H1 (cell line): ENCODE measurements at regions not wholly inside any gene's neighbourhood (a gene's known extent, or its start where the extent isn't known, plus 50 kb on each side); places are given as distances from the start of the nearest gene placed in this dataset.

Experiments used
- CTCF ChIA-PET: fragments of 300-600 bp; sonication (Branson Sonifier 250); formaldehyde crosslinking; loops from one replicate; lab custom pipeline; 2021; ENCODE audit not compliant: partially characterized antibody; lab: Charles Lee
- POLR2A ChIA-PET: fragments of 300-600 bp; sonication (Branson Sonifier 250); formaldehyde crosslinking; loops from one replicate; lab custom pipeline; 2021; ENCODE audit warnings: inconsistent platforms; ENCODE audit not compliant: partially characterized antibody; lab: Charles Lee
- DNase-seq, 2 experiments: peaks; one replicate each; pipeline versions ENCODE4 v3.0.0 to v3.0.0-alpha.2; 2010 to 2022; ENCODE audit warnings: low spot score in 2 of 2, low read depth in 1 of 2, mixed read lengths in 1 of 2
- FAIRE-seq: peaks from 2 replicates; lab custom pipeline; 2011; peaks lifted over from hg19 to GRCh38; lab: Jason Lieb, UNC
- H2AFZ ChIP-seq: 2 replicates; pipeline ENCODE4 v1.8.1; 2012; ENCODE audit warnings: low read length, inconsistent platforms
- H2AK5ac ChIP-seq: 2 replicates; pipeline ENCODE4 v1.6.1; 2013; ENCODE audit warnings: low read depth, low read length
- H2BK120ac ChIP-seq: replicated peaks from 2 replicates; pipeline ENCODE3; 2013; ENCODE audit warnings: low read depth, low read length, inconsistent platforms
- H2BK12ac ChIP-seq: 2 replicates; pipeline ENCODE4 v1.6.1; 2013; ENCODE audit warnings: low read depth, low read length
- H2BK15ac ChIP-seq: 2 replicates; pipeline ENCODE4 v1.6.1; 2013; ENCODE audit warnings: low read length
- H2BK20ac ChIP-seq: 2 replicates; pipeline ENCODE4 v1.6.1; 2013; ENCODE audit warnings: low read length
- H2BK5ac ChIP-seq: 2 replicates; pipeline ENCODE4 v1.6.1; 2013; ENCODE audit warnings: low read depth, low read length
- H3K14ac ChIP-seq: 2 replicates; pipeline ENCODE4 v1.6.1; 2013; ENCODE audit warnings: inconsistent platforms; ENCODE audit not compliant: insufficient read length
- H3K18ac ChIP-seq: 2 replicates; pipeline ENCODE4 v1.6.1; 2013; ENCODE audit warnings: low read length; ENCODE audit errors: extremely low read depth
- H3K23ac ChIP-seq: 2 replicates; pipeline ENCODE4 v1.6.1; 2013; ENCODE audit warnings: inconsistent platforms; ENCODE audit not compliant: insufficient read length
- H3K23me2 ChIP-seq: 2 replicates; pipeline ENCODE4 v1.6.1; 2013; ENCODE audit warnings: low read depth, low read length
- H3K27ac ChIP-seq: 2 replicates; pipeline ENCODE4 v1.6.1; 2011; ENCODE audit warnings: low read depth, low read length, inconsistent platforms
- H3K27me3 ChIP-seq, 4 experiments: replicated peaks in 1 of 4; 1 replicate in 1 of 4; 2 replicates in 3 of 4; pipeline versions ENCODE4 v1.6.1 to v1.8.1; 2011 to 2013; ENCODE audit warnings: low read length in 3 of 4, mild to moderate bottlenecking in 3 of 4, inconsistent platforms in 2 of 4, mixed read lengths in 2 of 4, moderate library complexity in 1 of 4; ENCODE audit not compliant: control insufficient read depth in 3 of 4, insufficient read depth in 3 of 4; ENCODE audit errors: extremely low read depth in 1 of 4
- H3K36me3 ChIP-seq, 4 experiments: 2 replicates each; pipeline versions ENCODE4 v1.6.1 to v1.8.1; 2011 to 2013; ENCODE audit warnings: mild to moderate bottlenecking in 4 of 4, low read length in 3 of 4, moderate library complexity in 2 of 4, control low read depth in 1 of 4, inconsistent platforms in 1 of 4; ENCODE audit not compliant: insufficient read depth in 4 of 4, control insufficient read depth in 2 of 4
- H3K4ac ChIP-seq: replicated peaks from 2 replicates; pipeline ENCODE3; 2013; ENCODE audit warnings: low read length, low read depth, mixed read lengths, inconsistent platforms; ENCODE audit not compliant: insufficient read length
- H3K4me1 ChIP-seq, 4 experiments: replicated peaks in 1 of 4; 1 replicate in 1 of 4; 2 replicates in 3 of 4; pipeline versions ENCODE4 v1.6.1 to v1.8.1; 2011 to 2013; ENCODE audit warnings: low read length in 3 of 4, inconsistent platforms in 2 of 4, mixed read lengths in 1 of 4; ENCODE audit not compliant: insufficient read depth in 4 of 4, control insufficient read depth in 3 of 4
- H3K4me2 ChIP-seq, 2 experiments: 2 replicates each; pipeline versions ENCODE4 v1.6.1 to v1.8.1; 2011 to 2013; ENCODE audit warnings: low read depth in 2 of 2, low read length in 2 of 2, control low read depth in 1 of 2, inconsistent platforms in 1 of 2, mild to moderate bottlenecking in 1 of 2; ENCODE audit not compliant: insufficient read depth in 1 of 2
- H3K4me3 ChIP-seq, 4 experiments: fragments of 200-600, 300-600 bp in 1 of 4; sonication (generic), shearing (Covaris generic), sonication (Bioruptor Twin) in 1 of 4; 2 replicates each; pipeline versions ENCODE4 v1.5.1 to v1.8.1; 2011 to 2016; ENCODE audit warnings: low read length in 4 of 4, low read depth in 3 of 4, control low read depth in 2 of 4, inconsistent platforms in 2 of 4, mild to moderate bottlenecking in 2 of 4, mixed read lengths in 1 of 4, moderate library complexity in 1 of 4; ENCODE audit not compliant: insufficient read depth in 2 of 4; ENCODE audit errors: extremely low read depth in 1 of 4
- H3K56ac ChIP-seq: replicated peaks from 2 replicates; pipeline ENCODE3; 2013; ENCODE audit warnings: low read depth, mild to moderate bottlenecking, mixed read lengths, low read length, inconsistent platforms; ENCODE audit not compliant: insufficient read length
- H3K79me1 ChIP-seq: 2 replicates; pipeline ENCODE4 v1.6.1; 2013; ENCODE audit warnings: low read depth, low read length, control low read depth
- H3K79me2 ChIP-seq, 2 experiments: 2 replicates each; pipeline versions ENCODE4 v1.6.1 to v1.8.1; 2012 to 2013; ENCODE audit warnings: low read length in 2 of 2, mild to moderate bottlenecking in 2 of 2, inconsistent platforms in 1 of 2; ENCODE audit not compliant: insufficient read depth in 2 of 2, control insufficient read depth in 1 of 2
- H3K9ac ChIP-seq, 4 experiments: replicated peaks in 1 of 4; 1 replicate in 1 of 4; 2 replicates in 3 of 4; pipeline versions ENCODE4 v1.6.1 to v1.8.1; 2011 to 2013; ENCODE audit warnings: low read depth in 3 of 4, low read length in 3 of 4, control low read depth in 2 of 4, mild to moderate bottlenecking in 2 of 4, moderate library complexity in 2 of 4, inconsistent platforms in 1 of 4; ENCODE audit errors: extremely low read depth in 1 of 4
- H3K9me3 ChIP-seq, 2 experiments: 2 replicates each; pipeline versions ENCODE4 v1.6.1 to v1.8.1; 2012 to 2013; ENCODE audit warnings: mild to moderate bottlenecking in 2 of 2, moderate library complexity in 2 of 2, control low read depth in 1 of 2, inconsistent platforms in 1 of 2, low read depth in 1 of 2, low read length in 1 of 2, mixed read lengths in 1 of 2; ENCODE audit not compliant: insufficient read depth in 2 of 2
- H4K20me1 ChIP-seq, 2 experiments: replicated peaks in 1 of 2; 2 replicates each; pipeline versions ENCODE3 to v1.8.1; 2011 to 2013; ENCODE audit warnings: inconsistent platforms in 2 of 2, low read length in 2 of 2, mild to moderate bottlenecking in 1 of 2; ENCODE audit not compliant: insufficient read depth in 2 of 2, control insufficient read depth in 1 of 2
- H4K5ac ChIP-seq: 2 replicates; pipeline ENCODE4 v1.6.1; 2013; ENCODE audit warnings: low read length, low read depth, mixed read lengths, inconsistent platforms; ENCODE audit not compliant: insufficient read length
- H4K8ac ChIP-seq: 2 replicates; pipeline ENCODE4 v1.8.0; 2013; ENCODE audit warnings: mild to moderate bottlenecking, moderate library complexity, low read length, inconsistent platforms; ENCODE audit not compliant: insufficient read depth; ENCODE audit errors: extremely low read depth
- H4K91ac ChIP-seq: replicated peaks from 2 replicates; pipeline ENCODE3; 2013; ENCODE audit warnings: low read length, mixed read lengths, inconsistent platforms; ENCODE audit not compliant: insufficient read length
- CBX8 ChIP-seq: fragments of 300-800, 300-1000 bp; sonication (generic); IDR thresholded peaks from 2 replicates; pipeline ENCODE4 v1.7.1; 2016; ENCODE audit warnings: low read depth, low read length, borderline replicate concordance
- CREB1 ChIP-seq: IDR thresholded peaks from 2 replicates; pipeline ENCODE4 v1.6.1; 2012; ENCODE audit warnings: inconsistent platforms
- EP300 ChIP-seq, 2 experiments: IDR thresholded peaks; 1 replicate in 1 of 2; 2 replicates in 1 of 2; pipeline ENCODE4 v1.6.1; 2011 to 2012; ENCODE audit warnings: low read depth in 2 of 2, low read length in 2 of 2, mild to moderate bottlenecking in 2 of 2, borderline replicate concordance in 1 of 2, inconsistent platforms in 1 of 2, moderate library complexity in 1 of 2
- GABPA ChIP-seq: IDR thresholded peaks from 2 replicates; pipeline ENCODE4 v1.6.1; 2011; ENCODE audit warnings: mild to moderate bottlenecking, low read length, moderate library complexity, borderline replicate concordance; ENCODE audit not compliant: insufficient read depth
- HDAC6 ChIP-seq: IDR thresholded peaks from one replicate; pipeline ENCODE4 v1.7.1; 2012; ENCODE audit warnings: low read depth, mild to moderate bottlenecking, inconsistent platforms, low read length, moderate library complexity
- POLR2A ChIP-seq, 2 experiments: IDR thresholded peaks; 1 replicate in 1 of 2; 2 replicates in 1 of 2; pipeline ENCODE4 v1.6.1; 2011; ENCODE audit warnings: low read depth in 2 of 2, low read length in 2 of 2, mild to moderate bottlenecking in 2 of 2; ENCODE audit errors: control extremely low read depth in 1 of 2
- POU5F1 ChIP-seq: IDR thresholded peaks from 2 replicates; pipeline ENCODE4 v1.6.1; 2011; ENCODE audit warnings: low read depth, mild to moderate bottlenecking, low read length, moderate library complexity
- RBBP5 ChIP-seq: IDR thresholded peaks from 2 replicates; pipeline ENCODE4 v1.7.1; 2012; ENCODE audit warnings: low read depth, mild to moderate bottlenecking, inconsistent platforms, low read length, moderate library complexity, borderline replicate concordance
- SAP30 ChIP-seq: fragments of 300-600 bp; sonication (generic); IDR thresholded peaks from 2 replicates; pipeline ENCODE4 v1.7.1; 2012; ENCODE audit warnings: low read length, moderate library complexity, mild to moderate bottlenecking, inconsistent platforms; ENCODE audit not compliant: insufficient read depth, insufficient replicate concordance
- ZNF274 ChIP-seq: IDR thresholded peaks from 2 replicates; pipeline ENCODE4 v1.7.0; 2012; ENCODE audit warnings: low read length, borderline replicate concordance; ENCODE audit errors: extremely low read depth
- WGBS, 2 experiments: shearing (Covaris generic) in 1 of 2; methylation state at CpG; one replicate each; pipeline versions ENCODE4 v1.1.6 to v1.1.7; 2013 to 2015; ENCODE audit warnings: low lambda C conversion rate in 2 of 2, mixed read lengths in 2 of 2, inconsistent platforms in 1 of 2, low coverage in 1 of 2, missing lambda C conversion rate in 1 of 2; ENCODE audit not compliant: insufficient replicate concordance in 2 of 2, insufficient coverage in 1 of 2, insufficient read length in 1 of 2; ENCODE audit errors: extremely low coverage in 1 of 2, missing lambda C conversion rate in 1 of 2; 5-methylcytosine and 5-hydroxymethylcytosine counted together

DNA sequence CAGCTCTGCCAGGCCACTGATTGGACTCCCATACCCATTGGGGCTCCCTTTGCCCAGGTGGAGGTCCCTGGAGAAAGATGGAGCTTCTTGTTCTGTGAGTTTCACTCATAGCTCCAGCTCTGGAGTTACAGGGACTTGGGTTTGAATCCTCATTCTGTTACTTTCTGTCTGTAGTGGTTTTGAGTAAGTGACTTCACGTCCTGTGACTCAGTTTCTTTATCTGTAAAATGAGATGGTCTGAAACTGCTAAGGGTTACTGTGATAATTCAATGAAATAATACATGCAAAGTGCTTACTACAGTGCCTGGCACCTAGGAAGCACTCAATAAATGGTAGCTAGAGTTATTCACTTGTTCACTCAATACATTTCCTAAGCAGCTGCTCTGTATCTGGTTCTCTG lies 88.5 kb upstream of the SLC2A1 start:
- H2BK120ac ChIP-seq, result no peak overlapping the region
- no peaks in the 10 kb centered on the region for H3K79me2 ChIP-seq
- H3K14ac ChIP-seq, result no peak overlapping the region
- no peak overlapping the region for H2AK5ac ChIP-seq
- H3K27ac ChIP-seq, result no peak overlapping the region
- H3K4ac ChIP-seq, result no peak overlapping the region
- no peak overlapping the region for H3K18ac ChIP-seq
- no peaks in the 10 kb centered on the region for H3K36me3 ChIP-seq
- H4K8ac ChIP-seq, result no peak overlapping the region
- no peak overlapping the region for H2AFZ ChIP-seq
- no peak overlapping the region for H3K23ac ChIP-seq
- H3K9ac ChIP-seq, result no peak overlapping the region
- POLR2A ChIA-PET, result interaction anchor here (0.9 to 3.1 kb wide), 5 partner anchors 12 to 122 kb away, joined by 3 to 11 read pairs (median 3); no protein-coding TSS in a partner anchor
- no peak overlapping the region for H3K4me3 ChIP-seq
- no peak for TF ChIP-seq SAP30
- TF ChIP-seq POU5F1, result no peak
- no peak for TF ChIP-seq CBX8
- TF ChIP-seq CREB1, result no peak
- no peak for TF ChIP-seq HDAC6
- no peak for TF ChIP-seq POLR2A (IDR thresholded peaks at IDR 0.05; ENCODE audit: control extremely low read depth in 1 of 2, low read depth in 2 of 2, low read length in 2 of 2)
- no peak for TF ChIP-seq RBBP5
- TF ChIP-seq ZNF274, result no peak
- no peak for TF ChIP-seq GABPA
- no peak for TF ChIP-seq EP300 (IDR thresholded peaks at IDR 0.05; ENCODE audit: borderline replicate concordance in 1 of 2, low read depth in 2 of 2, low read length in 2 of 2)
- TF ChIP-seq, all 59 proteins: peak for 0
- Histone ChIP-seq H2BK12ac (no peak overlapping the region), H3K4me1 (no peaks in the 10 kb centered on the region), H4K91ac (no peak overlapping the region), H3K4me2 (no peak overlapping the region), H3K79me1 (no peaks in the 10 kb centered on the region), H2BK5ac (no peak overlapping the region), H3K23me2 (no peaks in the 10 kb centered on the region), H3K27me3 (no peaks in the 10 kb centered on the region; a peak in 1 of 7 replicates), H3K56ac (no peak overlapping the region), H3K9me3 (no peaks in the 10 kb centered on the region), H2BK15ac (no peak overlapping the region), H2BK20ac (no peak overlapping the region), H4K5ac (no peak overlapping the region), H4K20me1 (no peaks in the 10 kb centered on the region)
- DNase-seq, result no peak
- WGBS, 2 experiments, result 86% methylated on average over 1 of the region's 1 CpG; no CpG with 5 or more reads in 1 of the 2 experiments
- FAIRE-seq, result no peak
- CTCF ChIA-PET, result interaction anchor here (1.0 to 1.2 kb wide), 3 partner anchors 26 to 134 kb away, joined by 3 to 5 read pairs (median 4); no protein-coding TSS in a partner anchor
